HepG2 (cell line): ENCODE measurements at regions not wholly inside any gene's neighbourhood (a gene's known extent, or its start where the extent isn't known, plus 50 kb on each side); places are given as distances from the start of the nearest gene placed in this dataset.

Experiments
- FOXM1 ChIP-seq: sonication (generic); formaldehyde crosslinking; IDR thresholded peaks from 2 replicates; pipeline ENCODE4 v1.5.0; 2020; ENCODE audit warnings: missing genetic modification reagents
- ISX ChIP-seq: sonication (generic); formaldehyde crosslinking; conservative IDR thresholded peaks from 2 replicates; pipeline ENCODE4 v1.5.0; 2020; ENCODE audit warnings: missing genetic modification reagents
- NCOA5 ChIP-seq: sonication (generic); formaldehyde crosslinking; IDR thresholded peaks from 2 replicates; pipeline ENCODE4 v1.4.0; 2020; ENCODE audit warnings: missing genetic modification reagents
- PTBP1 ChIP-seq: fragments of 200-400 bp; formaldehyde crosslinking; IDR thresholded peaks from 2 replicates; pipeline ENCODE4 v1.6.1; 2018; ENCODE audit warnings: low read length, low read depth; ENCODE audit not compliant: poor library complexity, severe bottlenecking
- RFX1 ChIP-seq: fragments of 450-650 bp; IDR thresholded peaks from 2 replicates; pipeline ENCODE4 v1.6.1; 2017
- SATB2 ChIP-seq: sonication (generic); formaldehyde crosslinking; IDR thresholded peaks from 2 replicates; pipeline ENCODE4 v1.5.0; 2020; ENCODE audit warnings: missing genetic modification reagents
- ZC3H4 ChIP-seq: sonication (generic); formaldehyde crosslinking; IDR thresholded peaks from 2 replicates; pipeline ENCODE4 v1.4.0; 2020; ENCODE audit warnings: missing genetic modification reagents, borderline replicate concordance
- ZNF282 ChIP-seq: fragments of 450-650 bp; IDR thresholded peaks from 2 replicates; pipeline ENCODE4 v1.6.1; 2018; ENCODE audit not compliant: partially characterized antibody
- ZNF619 ChIP-seq: sonication (generic); formaldehyde crosslinking; IDR thresholded peaks from 2 replicates; pipeline ENCODE4 v1.4.0; 2020; ENCODE audit warnings: mild to moderate bottlenecking, missing genetic modification reagents
- ZNF782 ChIP-seq: sonication (generic); formaldehyde crosslinking; IDR thresholded peaks from 2 replicates; pipeline ENCODE4 v1.4.0; 2020; ENCODE audit warnings: missing genetic modification reagents, mild to moderate bottlenecking, borderline replicate concordance
- ZSCAN9 ChIP-seq: IDR thresholded peaks from 2 replicates; pipeline ENCODE4 v1.6.1; 2016; ENCODE audit warnings: borderline replicate concordance
- TF ChIP-seq, protein P1 (sequence below), 2 experiments: fragments of 450-650 bp in 1 of 2; sonication (generic) in 1 of 2; formaldehyde crosslinking in 1 of 2; IDR thresholded peaks; 2 replicates each; pipeline versions ENCODE4 v1.6.1 to v1.8.0; 2016 to 2022; ENCODE audit warnings: antibody characterized with exemption in 1 of 2, mild to moderate bottlenecking in 1 of 2, missing genetic modification reagents in 1 of 2
- TF ChIP-seq, protein P2 (sequence below): IDR thresholded peaks from 2 replicates; pipeline ENCODE4 v1.6.1; 2016; ENCODE audit warnings: missing compliant biosample characterization, missing genetic modification reagents, borderline replicate concordance
- TF ChIP-seq, protein P3 (sequence below): sonication (generic); formaldehyde crosslinking; IDR thresholded peaks from 2 replicates; pipeline ENCODE4 v1.5.1; 2020; ENCODE audit warnings: missing genetic modification reagents, mild to moderate bottlenecking, borderline replicate concordance
- TF ChIP-seq, protein P4 (sequence below): sonication (generic); formaldehyde crosslinking; IDR thresholded peaks from 2 replicates; pipeline ENCODE4 v1.4.0; 2020; ENCODE audit warnings: mild to moderate bottlenecking, missing genetic modification reagents

DNA sequence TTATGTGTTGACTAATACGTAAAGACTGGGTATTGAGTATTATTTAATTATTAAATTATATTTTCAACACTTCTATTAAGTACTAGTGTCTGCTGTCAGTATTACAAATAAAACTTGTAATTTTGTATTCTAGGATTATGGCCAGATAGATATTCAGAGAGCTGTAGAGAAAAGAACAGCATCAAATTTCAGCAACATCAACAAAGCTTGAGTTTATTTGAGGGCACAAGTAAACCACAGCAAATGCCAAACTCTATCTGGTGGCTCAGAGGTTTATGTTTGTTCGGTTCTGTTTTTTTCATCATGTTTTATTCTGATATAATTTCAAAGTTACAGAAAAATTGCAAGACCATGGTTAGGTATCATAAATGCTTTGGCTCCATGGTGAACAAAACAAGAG, 1530.5 kb downstream of the PCDH18 start (continued):
- TF ChIP-seq, protein P1, sequence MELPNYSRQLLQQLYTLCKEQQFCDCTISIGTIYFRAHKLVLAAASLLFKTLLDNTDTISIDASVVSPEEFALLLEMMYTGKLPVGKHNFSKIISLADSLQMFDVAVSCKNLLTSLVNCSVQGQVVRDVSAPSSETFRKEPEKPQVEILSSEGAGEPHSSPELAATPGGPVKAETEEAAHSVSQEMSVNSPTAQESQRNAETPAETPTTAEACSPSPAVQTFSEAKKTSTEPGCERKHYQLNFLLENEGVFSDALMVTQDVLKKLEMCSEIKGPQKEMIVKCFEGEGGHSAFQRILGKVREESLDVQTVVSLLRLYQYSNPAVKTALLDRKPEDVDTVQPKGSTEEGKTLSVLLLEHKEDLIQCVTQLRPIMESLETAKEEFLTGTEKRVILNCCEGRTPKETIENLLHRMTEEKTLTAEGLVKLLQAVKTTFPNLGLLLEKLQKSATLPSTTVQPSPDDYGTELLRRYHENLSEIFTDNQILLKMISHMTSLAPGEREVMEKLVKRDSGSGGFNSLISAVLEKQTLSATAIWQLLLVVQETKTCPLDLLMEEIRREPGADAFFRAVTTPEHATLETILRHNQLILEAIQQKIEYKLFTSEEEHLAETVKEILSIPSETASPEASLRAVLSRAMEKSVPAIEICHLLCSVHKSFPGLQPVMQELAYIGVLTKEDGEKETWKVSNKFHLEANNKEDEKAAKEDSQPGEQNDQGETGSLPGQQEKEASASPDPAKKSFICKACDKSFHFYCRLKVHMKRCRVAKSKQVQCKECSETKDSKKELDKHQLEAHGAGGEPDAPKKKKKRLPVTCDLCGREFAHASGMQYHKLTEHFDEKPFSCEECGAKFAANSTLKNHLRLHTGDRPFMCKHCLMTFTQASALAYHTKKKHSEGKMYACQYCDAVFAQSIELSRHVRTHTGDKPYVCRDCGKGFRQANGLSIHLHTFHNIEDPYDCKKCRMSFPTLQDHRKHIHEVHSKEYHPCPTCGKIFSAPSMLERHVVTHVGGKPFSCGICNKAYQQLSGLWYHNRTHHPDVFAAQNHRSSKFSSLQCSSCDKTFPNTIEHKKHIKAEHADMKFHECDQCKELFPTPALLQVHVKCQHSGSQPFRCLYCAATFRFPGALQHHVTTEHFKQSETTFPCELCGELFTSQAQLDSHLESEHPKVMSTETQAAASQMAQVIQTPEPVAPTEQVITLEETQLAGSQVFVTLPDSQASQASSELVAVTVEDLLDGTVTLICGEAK (IDR thresholded peaks at IDR 0.05): no peak
- TF ChIP-seq, protein P1 (CRISPR knock-in tag; IDR thresholded peaks at IDR 0.05): no peak
- TF ChIP-seq, protein P2, sequence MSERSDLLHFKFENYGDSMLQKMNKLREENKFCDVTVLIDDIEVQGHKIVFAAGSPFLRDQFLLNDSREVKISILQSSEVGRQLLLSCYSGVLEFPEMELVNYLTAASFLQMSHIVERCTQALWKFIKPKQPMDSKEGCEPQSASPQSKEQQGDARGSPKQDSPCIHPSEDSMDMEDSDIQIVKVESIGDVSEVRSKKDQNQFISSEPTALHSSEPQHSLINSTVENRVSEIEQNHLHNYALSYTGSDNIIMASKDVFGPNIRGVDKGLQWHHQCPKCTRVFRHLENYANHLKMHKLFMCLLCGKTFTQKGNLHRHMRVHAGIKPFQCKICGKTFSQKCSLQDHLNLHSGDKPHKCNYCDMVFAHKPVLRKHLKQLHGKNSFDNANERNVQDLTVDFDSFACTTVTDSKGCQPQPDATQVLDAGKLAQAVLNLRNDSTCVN (CRISPR knock-in tag): no peak
- TF ChIP-seq ISX (CRISPR knock-in tag): no peak
- TF ChIP-seq NCOA5 (CRISPR knock-in tag): no peak
- TF ChIP-seq ZSCAN9: no peak
- no peak for TF ChIP-seq SATB2 (CRISPR knock-in tag)
- no peak for TF ChIP-seq ZC3H4 (CRISPR knock-in tag)
- TF ChIP-seq ZNF619 (CRISPR knock-in tag): no peak
- TF ChIP-seq ZNF782 (CRISPR knock-in tag): no peak
- no peak for TF ChIP-seq FOXM1 (CRISPR knock-in tag)
- TF ChIP-seq, protein P3, sequence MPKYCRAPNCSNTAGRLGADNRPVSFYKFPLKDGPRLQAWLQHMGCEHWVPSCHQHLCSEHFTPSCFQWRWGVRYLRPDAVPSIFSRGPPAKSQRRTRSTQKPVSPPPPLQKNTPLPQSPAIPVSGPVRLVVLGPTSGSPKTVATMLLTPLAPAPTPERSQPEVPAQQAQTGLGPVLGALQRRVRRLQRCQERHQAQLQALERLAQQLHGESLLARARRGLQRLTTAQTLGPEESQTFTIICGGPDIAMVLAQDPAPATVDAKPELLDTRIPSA (CRISPR knock-in tag): no peak
- TF ChIP-seq RFX1: no peak
- no peak for TF ChIP-seq PTBP1
- no peak for TF ChIP-seq ZNF282
- TF ChIP-seq, protein P4, sequence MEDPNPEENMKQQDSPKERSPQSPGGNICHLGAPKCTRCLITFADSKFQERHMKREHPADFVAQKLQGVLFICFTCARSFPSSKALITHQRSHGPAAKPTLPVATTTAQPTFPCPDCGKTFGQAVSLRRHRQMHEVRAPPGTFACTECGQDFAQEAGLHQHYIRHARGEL (CRISPR knock-in tag): no peak
